K562 (cell line): ENCODE measurements at regions not wholly inside any gene's neighbourhood (a gene's known extent, or its start where the extent isn't known, plus 50 kb on each side); places are given as distances from the start of the nearest gene placed in this dataset.

Source experiments
- NONO ChIP-seq, 2 experiments: fragments of 200-400 bp in 1 of 2; fragments of 450-650 bp in 1 of 2; formaldehyde crosslinking in 1 of 2; IDR thresholded peaks; 2 replicates each; pipeline ENCODE4 v1.6.1; 2017; ENCODE audit warnings: low read depth in 2 of 2, mild to moderate bottlenecking in 2 of 2, moderate library complexity in 2 of 2, low read length in 1 of 2
- POU5F1 ChIP-seq: fragments of 150-350 bp; IDR thresholded peaks from 2 replicates; pipeline ENCODE4 v1.6.1; 2014; ENCODE audit warnings: borderline replicate concordance, low read length, low read depth, mild to moderate bottlenecking; ENCODE audit not compliant: partially characterized antibody
- SIRT6 ChIP-seq: IDR thresholded peaks from one replicate; pipeline ENCODE4 v1.6.1; 2012; ENCODE audit warnings: low read depth, mild to moderate bottlenecking, control low read depth, inconsistent platforms, low read length, moderate library complexity
- SMARCA5 ChIP-seq: fragments of 450-650 bp; IDR thresholded peaks from 2 replicates; pipeline ENCODE4 v1.6.1; 2016
- ZKSCAN1 ChIP-seq: fragments of 150-350 bp; IDR thresholded peaks from 2 replicates; pipeline ENCODE4 v1.6.1; 2016; ENCODE audit warnings: low read depth, low read length
- TF ChIP-seq, protein P1 (sequence below), 2 experiments: fragments of 450-650 bp in 1 of 2; sonication (generic) in 1 of 2; formaldehyde crosslinking in 1 of 2; IDR thresholded peaks; 2 replicates each; pipeline versions ENCODE4 v1.7.1 to v1.9.0; 2016 to 2022; ENCODE audit warnings: inconsistent platforms in 1 of 2, mild to moderate bottlenecking in 1 of 2, missing genetic modification reagents in 1 of 2
- TF ChIP-seq, protein P2 (sequence below), 2 experiments: fragments of 450-650 bp in 1 of 2; sonication (generic) in 1 of 2; formaldehyde crosslinking in 1 of 2; IDR thresholded peaks in 1 of 2; conservative IDR thresholded peaks in 1 of 2; 2 replicates each; pipeline versions ENCODE4 v1.6.1 to v1.8.1; 2016 to 2023; ENCODE audit warnings: mild to moderate bottlenecking in 2 of 2, moderate library complexity in 2 of 2, inconsistent platforms in 1 of 2, missing genetic modification reagents in 1 of 2

DNA sequence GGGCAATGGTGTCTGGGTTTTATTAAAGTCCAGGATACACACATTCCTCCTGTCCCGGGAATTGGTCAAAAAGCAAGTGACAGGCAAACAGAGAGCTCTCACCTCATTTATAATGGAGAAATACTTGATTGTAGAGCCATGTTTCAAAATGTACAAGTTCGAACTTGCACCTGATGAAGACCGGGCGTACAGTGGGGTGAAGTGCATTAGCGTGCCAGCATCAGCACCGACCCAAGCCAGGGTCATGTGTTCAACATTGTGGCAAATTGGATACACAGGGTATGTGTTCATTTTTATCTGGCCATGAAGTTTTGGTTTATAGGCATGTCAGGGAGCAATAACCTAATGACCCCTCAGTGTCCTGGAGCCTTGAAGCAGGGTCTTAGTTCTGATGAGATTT lies 472.5 kb downstream of the IRX1 start (continued):
- TF ChIP-seq, protein P1, sequence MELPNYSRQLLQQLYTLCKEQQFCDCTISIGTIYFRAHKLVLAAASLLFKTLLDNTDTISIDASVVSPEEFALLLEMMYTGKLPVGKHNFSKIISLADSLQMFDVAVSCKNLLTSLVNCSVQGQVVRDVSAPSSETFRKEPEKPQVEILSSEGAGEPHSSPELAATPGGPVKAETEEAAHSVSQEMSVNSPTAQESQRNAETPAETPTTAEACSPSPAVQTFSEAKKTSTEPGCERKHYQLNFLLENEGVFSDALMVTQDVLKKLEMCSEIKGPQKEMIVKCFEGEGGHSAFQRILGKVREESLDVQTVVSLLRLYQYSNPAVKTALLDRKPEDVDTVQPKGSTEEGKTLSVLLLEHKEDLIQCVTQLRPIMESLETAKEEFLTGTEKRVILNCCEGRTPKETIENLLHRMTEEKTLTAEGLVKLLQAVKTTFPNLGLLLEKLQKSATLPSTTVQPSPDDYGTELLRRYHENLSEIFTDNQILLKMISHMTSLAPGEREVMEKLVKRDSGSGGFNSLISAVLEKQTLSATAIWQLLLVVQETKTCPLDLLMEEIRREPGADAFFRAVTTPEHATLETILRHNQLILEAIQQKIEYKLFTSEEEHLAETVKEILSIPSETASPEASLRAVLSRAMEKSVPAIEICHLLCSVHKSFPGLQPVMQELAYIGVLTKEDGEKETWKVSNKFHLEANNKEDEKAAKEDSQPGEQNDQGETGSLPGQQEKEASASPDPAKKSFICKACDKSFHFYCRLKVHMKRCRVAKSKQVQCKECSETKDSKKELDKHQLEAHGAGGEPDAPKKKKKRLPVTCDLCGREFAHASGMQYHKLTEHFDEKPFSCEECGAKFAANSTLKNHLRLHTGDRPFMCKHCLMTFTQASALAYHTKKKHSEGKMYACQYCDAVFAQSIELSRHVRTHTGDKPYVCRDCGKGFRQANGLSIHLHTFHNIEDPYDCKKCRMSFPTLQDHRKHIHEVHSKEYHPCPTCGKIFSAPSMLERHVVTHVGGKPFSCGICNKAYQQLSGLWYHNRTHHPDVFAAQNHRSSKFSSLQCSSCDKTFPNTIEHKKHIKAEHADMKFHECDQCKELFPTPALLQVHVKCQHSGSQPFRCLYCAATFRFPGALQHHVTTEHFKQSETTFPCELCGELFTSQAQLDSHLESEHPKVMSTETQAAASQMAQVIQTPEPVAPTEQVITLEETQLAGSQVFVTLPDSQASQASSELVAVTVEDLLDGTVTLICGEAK (IDR thresholded peaks at IDR 0.05), result no peak
- TF ChIP-seq, protein P1 (CRISPR knock-in tag; IDR thresholded peaks at IDR 0.05), result no peak
- TF ChIP-seq, protein P2, sequence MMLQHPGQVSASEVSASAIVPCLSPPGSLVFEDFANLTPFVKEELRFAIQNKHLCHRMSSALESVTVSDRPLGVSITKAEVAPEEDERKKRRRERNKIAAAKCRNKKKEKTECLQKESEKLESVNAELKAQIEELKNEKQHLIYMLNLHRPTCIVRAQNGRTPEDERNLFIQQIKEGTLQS (IDR thresholded peaks at IDR 0.05), result no peak
- TF ChIP-seq, protein P2 (CRISPR knock-in tag; conservative IDR thresholded peaks at IDR 0.05), result no peak
- TF ChIP-seq SMARCA5 (no peak), NONO (IDR thresholded peaks at IDR 0.05; ENCODE audit: low read depth in 2 of 2, low read length in 1 of 2) (no peak), ZKSCAN1 (no peak), POU5F1 (no peak), SIRT6 (no peak)
